GM12873 (cell line): ENCODE measurements at regions not wholly inside any gene's neighbourhood (a gene's known extent, or its start where the extent isn't known, plus 50 kb on each side); places are given as distances from the start of the nearest gene placed in this dataset.
A peak's percentile ranks its signal among the peaks of the same experiment; 100 is the strongest.

Source experiments
- TF ChIP-seq, protein P1 (sequence below): IDR thresholded peaks from 2 replicates; pipeline ENCODE4 v1.5.1; 2012; ENCODE audit warnings: low read depth, mild to moderate bottlenecking, moderate library complexity, low read length, control low read depth; ENCODE audit not compliant: insufficient read depth; ENCODE audit errors: missing control alignments

DNA sequence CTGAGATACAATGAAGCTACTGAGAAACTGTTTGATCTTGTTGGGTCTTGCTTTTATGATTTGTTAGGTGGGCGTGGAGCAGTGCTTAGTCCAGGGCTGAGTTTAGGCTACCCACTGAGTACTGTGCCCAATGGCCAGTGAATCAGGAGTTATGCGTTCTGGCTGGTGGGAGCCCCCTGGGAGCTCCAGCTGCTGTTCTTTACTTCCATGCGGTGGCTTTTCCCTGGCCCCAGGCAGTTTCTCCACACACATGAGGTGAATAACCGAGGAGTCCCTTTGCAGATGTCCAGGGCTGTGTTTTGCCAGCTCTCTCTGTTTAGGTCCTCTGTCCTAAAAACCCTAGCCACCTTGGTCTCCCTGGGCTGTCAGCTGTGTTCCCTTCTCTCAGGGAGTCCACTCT is 106.5 kb downstream of the KLF13 start:
- TF ChIP-seq, protein P1, sequence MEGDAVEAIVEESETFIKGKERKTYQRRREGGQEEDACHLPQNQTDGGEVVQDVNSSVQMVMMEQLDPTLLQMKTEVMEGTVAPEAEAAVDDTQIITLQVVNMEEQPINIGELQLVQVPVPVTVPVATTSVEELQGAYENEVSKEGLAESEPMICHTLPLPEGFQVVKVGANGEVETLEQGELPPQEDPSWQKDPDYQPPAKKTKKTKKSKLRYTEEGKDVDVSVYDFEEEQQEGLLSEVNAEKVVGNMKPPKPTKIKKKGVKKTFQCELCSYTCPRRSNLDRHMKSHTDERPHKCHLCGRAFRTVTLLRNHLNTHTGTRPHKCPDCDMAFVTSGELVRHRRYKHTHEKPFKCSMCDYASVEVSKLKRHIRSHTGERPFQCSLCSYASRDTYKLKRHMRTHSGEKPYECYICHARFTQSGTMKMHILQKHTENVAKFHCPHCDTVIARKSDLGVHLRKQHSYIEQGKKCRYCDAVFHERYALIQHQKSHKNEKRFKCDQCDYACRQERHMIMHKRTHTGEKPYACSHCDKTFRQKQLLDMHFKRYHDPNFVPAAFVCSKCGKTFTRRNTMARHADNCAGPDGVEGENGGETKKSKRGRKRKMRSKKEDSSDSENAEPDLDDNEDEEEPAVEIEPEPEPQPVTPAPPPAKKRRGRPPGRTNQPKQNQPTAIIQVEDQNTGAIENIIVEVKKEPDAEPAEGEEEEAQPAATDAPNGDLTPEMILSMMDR: no peak

DNA sequence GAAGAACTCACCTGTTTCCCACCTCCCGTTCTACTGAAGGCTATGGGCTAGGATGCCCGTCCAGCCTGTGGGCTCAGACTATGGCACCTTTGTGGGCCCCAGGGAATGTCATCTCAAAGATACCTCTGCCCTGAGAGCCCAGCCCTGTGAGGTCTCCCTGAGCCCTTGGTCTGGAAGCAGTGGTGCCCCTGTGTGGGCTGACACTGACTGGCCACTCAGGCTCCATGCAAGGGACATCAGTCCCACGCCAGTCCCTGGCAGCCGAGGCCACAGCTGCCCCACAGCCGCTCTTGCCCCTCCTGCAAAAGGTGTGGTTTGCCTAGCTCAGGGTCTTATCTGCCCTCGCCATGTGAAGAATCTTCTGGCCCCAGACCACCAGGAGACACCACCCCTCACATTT is 106.9 kb downstream of the KLF13 start:
- TF ChIP-seq, protein P1: no peak

DNA sequence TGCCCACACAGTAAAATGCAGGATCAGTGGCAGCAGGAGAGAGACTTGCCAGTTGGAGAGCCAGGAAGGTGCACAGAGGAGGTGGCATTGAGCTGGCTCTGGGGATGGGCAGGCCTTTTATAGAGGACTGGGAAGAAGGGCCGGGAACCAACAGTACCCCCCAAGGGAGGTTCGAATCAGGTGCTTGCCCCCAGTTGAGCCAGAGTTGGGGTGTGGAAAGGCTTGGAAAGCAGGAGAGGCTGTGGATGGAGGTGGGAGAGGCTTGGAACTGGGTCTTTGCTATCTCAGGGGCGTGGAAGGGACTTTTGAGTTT is 107.6 kb downstream of the KLF13 start:
- TF ChIP-seq, protein P1: no peak

DNA sequence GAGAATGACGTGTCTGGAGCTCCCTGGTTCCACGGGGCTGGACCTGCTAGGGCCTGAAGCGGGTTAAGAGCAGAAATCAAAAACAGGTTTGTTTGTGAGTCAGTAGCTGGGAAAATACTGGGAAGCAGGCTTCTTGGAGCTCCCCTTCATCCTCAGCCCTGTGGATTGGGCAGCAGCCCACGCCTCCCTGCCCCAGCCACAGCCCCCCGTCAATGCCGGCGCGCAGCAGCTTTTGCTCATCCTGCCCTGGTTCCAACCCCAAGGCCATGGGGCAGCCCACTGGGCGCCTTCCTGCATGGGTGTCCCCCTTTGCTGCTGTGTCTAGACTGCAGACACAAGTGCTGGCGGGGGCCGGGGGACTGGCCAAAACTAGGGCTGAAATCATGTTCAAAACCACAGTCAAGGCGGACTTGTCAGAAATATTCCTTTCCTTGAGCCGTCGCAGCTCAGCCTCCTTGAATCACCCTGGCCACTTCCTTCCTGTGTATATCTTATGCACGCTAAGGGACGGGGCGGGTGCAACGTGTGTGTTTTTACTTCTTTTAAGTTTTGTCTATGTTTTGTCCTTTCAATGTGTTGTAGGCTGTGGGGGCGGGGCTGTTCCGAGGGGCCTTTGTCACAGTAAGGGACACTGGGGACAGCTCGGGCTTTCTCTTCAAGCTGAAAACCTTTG is 108.1 kb downstream of the KLF13 start:
- TF ChIP-seq, protein P1: no peak

- TF ChIP-seq, protein P1: peak; percentile 83
Observed at GRCh38 chr15:31435261-31435911, 108.8 kb downstream of the KLF13 start.

DNA sequence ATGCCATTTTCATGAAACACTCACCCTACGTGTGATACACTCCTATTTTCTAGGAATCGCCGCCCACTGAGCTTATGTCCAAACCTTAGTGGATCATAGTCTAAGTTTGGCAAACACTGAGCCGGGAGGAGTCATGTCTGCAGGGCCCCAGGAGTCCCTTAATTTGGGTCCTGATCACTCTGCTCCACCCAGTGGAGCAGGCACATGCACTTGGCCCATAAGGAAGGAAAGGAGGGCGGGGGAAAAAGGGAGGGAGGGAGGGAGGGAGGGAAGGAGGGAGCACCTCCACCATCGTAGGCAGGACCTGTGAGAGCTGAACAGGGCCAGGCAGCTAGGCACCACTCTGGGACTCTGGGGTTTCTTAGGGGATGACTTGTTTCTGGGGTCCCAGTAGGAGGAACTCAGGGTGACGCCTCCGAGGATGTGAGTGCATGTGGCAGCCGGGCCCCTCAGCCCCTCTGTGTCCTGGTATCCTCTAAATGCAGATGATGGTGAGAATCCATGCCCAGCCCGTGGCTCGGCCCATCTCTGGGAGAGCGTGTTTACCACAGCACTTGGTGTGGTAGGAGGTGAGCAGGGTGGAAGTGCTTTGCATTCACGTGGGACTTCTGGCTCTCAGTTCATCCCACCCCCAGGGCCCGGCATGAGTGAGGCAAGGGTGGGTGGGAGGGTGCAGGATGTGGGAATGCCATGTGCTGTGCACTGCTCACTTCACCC is 109.4 kb downstream of the KLF13 start:
- TF ChIP-seq, protein P1: no peak

DNA sequence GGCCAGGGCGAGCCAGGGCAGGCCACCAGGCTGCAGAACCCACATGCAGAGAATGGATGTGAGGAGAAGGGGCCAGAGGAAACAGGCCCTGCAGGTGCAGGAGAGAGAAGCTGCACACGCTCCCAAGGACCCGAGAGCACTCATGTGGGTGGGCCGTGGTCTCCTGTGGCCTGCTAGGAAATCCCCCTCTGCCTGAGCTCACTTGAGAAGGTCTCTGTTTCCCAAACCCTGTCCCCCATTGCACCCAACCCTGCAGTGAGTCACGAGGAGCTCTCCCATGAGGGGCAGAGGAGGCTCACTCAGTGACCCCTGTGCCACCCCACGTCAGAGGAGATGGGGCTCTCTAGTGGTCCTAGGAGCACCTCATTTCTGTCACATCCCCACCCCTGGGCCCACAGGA is 111.1 kb downstream of the KLF13 start:
- TF ChIP-seq, protein P1: no peak
